ENCODE measurements at regions not wholly inside any gene's neighbourhood (a gene's known extent, or its start where the extent isn't known, plus 50 kb on each side); places are given as distances from the start of the nearest gene placed in this dataset.

- TF ChIP-seq, protein P1, sequence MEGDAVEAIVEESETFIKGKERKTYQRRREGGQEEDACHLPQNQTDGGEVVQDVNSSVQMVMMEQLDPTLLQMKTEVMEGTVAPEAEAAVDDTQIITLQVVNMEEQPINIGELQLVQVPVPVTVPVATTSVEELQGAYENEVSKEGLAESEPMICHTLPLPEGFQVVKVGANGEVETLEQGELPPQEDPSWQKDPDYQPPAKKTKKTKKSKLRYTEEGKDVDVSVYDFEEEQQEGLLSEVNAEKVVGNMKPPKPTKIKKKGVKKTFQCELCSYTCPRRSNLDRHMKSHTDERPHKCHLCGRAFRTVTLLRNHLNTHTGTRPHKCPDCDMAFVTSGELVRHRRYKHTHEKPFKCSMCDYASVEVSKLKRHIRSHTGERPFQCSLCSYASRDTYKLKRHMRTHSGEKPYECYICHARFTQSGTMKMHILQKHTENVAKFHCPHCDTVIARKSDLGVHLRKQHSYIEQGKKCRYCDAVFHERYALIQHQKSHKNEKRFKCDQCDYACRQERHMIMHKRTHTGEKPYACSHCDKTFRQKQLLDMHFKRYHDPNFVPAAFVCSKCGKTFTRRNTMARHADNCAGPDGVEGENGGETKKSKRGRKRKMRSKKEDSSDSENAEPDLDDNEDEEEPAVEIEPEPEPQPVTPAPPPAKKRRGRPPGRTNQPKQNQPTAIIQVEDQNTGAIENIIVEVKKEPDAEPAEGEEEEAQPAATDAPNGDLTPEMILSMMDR (IDR thresholded peaks at IDR 0.05; ENCODE audit: low read length), result no peak
- TF ChIP-seq EZH2 (IDR thresholded peaks at IDR 0.05; ENCODE audit: borderline replicate concordance, low read length), result no peak
Observed at GRCh38 chr10:78889536-78890063, 179.2 kb upstream of the ZMIZ1 start.
